Astrocyte (in vitro differentiated cells and primary cell): ENCODE measurements at regions not wholly inside any gene's neighbourhood (a gene's known extent, or its start where the extent isn't known, plus 50 kb on each side); places are given as distances from the start of the nearest gene placed in this dataset.

Source experiments
- DNase-seq: peaks from one replicate; pipeline ENCODE4 v3.0.0-alpha.2; 2010; ENCODE audit warnings: low read depth
- FAIRE-seq: peaks from 2 replicates; lab custom pipeline; 2011; peaks lifted over from hg19 to GRCh38; lab: Jason Lieb, UNC
- H2AFZ ChIP-seq: 2 replicates; pipeline ENCODE4 v1.6.0; 2012; ENCODE audit warnings: low read depth, low read length, inconsistent platforms
- H3K27ac ChIP-seq: 2 replicates; pipeline ENCODE4 v1.5.1; 2011; ENCODE audit warnings: low read depth, low read length, inconsistent platforms
- H3K27me3 ChIP-seq: 2 replicates; pipeline ENCODE4 v1.6.0; 2011; ENCODE audit warnings: low read length, inconsistent platforms; ENCODE audit not compliant: insufficient read depth
- H3K36me3 ChIP-seq: 2 replicates; pipeline ENCODE4 v1.5.1; 2011; ENCODE audit warnings: low read length, inconsistent platforms; ENCODE audit not compliant: insufficient read depth
- H3K4me1 ChIP-seq: 2 replicates; pipeline ENCODE4 v1.5.1; 2011; ENCODE audit warnings: low read length, inconsistent platforms; ENCODE audit not compliant: insufficient read depth
- H3K4me2 ChIP-seq: 2 replicates; pipeline ENCODE4 v1.6.0; 2012; ENCODE audit warnings: low read length, inconsistent platforms
- H3K4me3 ChIP-seq: 2 replicates; pipeline ENCODE4 v1.5.1; 2011; ENCODE audit warnings: low read depth, mild to moderate bottlenecking, low read length, inconsistent platforms; ENCODE audit not compliant: insufficient read depth
- H3K79me2 ChIP-seq: 2 replicates; pipeline ENCODE4 v1.6.0; 2012; ENCODE audit warnings: mild to moderate bottlenecking, low read length, inconsistent platforms; ENCODE audit not compliant: insufficient read depth
- H3K9ac ChIP-seq: 2 replicates; pipeline ENCODE4 v1.6.0; 2012; ENCODE audit warnings: mild to moderate bottlenecking, low read length, inconsistent platforms
- H3K9me3 ChIP-seq: 2 replicates; pipeline ENCODE4 v1.5.1; 2012; ENCODE audit warnings: low read depth, mild to moderate bottlenecking, low read length, inconsistent platforms; ENCODE audit not compliant: insufficient read depth
- H4K20me1 ChIP-seq: 2 replicates; pipeline ENCODE4 v1.6.0; 2012; ENCODE audit warnings: low read length, inconsistent platforms; ENCODE audit not compliant: insufficient read depth
- H3K27ac Mint-ChIP-seq: one replicate; pipeline ENCODE4 v1.8.0; 2021; ENCODE audit warnings: mild to moderate bottlenecking, mixed read lengths; ENCODE audit not compliant: unreplicated experiment
- H3K27me3 Mint-ChIP-seq: one replicate; pipeline ENCODE4 v1.8.0; 2021; ENCODE audit warnings: low read depth, mixed read lengths; ENCODE audit not compliant: unreplicated experiment
- H3K36me3 Mint-ChIP-seq: one replicate; pipeline ENCODE4 v1.8.0; 2021; ENCODE audit warnings: low read depth, mixed read lengths; ENCODE audit not compliant: unreplicated experiment
- H3K4me1 Mint-ChIP-seq: one replicate; pipeline ENCODE4 v1.8.0; 2021; ENCODE audit warnings: low read depth, mixed read lengths; ENCODE audit not compliant: unreplicated experiment
- H3K4me3 Mint-ChIP-seq: one replicate; pipeline ENCODE4 v1.8.0; 2021; ENCODE audit warnings: mild to moderate bottlenecking, moderate library complexity, mixed read lengths; ENCODE audit not compliant: unreplicated experiment
- H3K9me3 Mint-ChIP-seq: one replicate; pipeline ENCODE4 v1.8.0; 2021; ENCODE audit warnings: mild to moderate bottlenecking, mixed read lengths; ENCODE audit not compliant: unreplicated experiment
- CTCF ChIP-seq: IDR thresholded peaks from 2 replicates; pipeline ENCODE4 v1.5.1; 2011; ENCODE audit warnings: low read depth, mild to moderate bottlenecking, inconsistent platforms, low read length, moderate library complexity; ENCODE audit not compliant: insufficient read depth
- EZH2 ChIP-seq: IDR thresholded peaks from 2 replicates; pipeline ENCODE4 v1.6.1; 2012; ENCODE audit warnings: mild to moderate bottlenecking, low read length, inconsistent platforms; ENCODE audit not compliant: insufficient read depth

- FAIRE-seq (no peak), DNase-seq (no peak)
- H3K4me1 Mint-ChIP-seq = no peaks in the 10 kb centered on the region
- H3K36me3 Mint-ChIP-seq = no peaks in the 10 kb centered on the region
- H3K4me3 Mint-ChIP-seq = no peak overlapping the region
- no peaks in the 10 kb centered on the region for H4K20me1 ChIP-seq
- no peaks in the 10 kb centered on the region for H3K9me3 ChIP-seq
- no peak overlapping the region for H3K9ac ChIP-seq
- no peaks in the 10 kb centered on the region for H3K27me3 Mint-ChIP-seq
- no peaks in the 10 kb centered on the region for H3K36me3 ChIP-seq
- no peak overlapping the region for H3K27ac ChIP-seq
- no peaks in the 10 kb centered on the region for H3K9me3 Mint-ChIP-seq
- no peak overlapping the region for H2AFZ ChIP-seq
- H3K79me2 ChIP-seq = no peaks in the 10 kb centered on the region
- TF ChIP-seq EZH2 = no peak
- no peak for TF ChIP-seq CTCF
- H3K4me1 ChIP-seq = peaks cover 3% of the 10 kb centered on the region
- no peak overlapping the region for H3K4me2 ChIP-seq
- no peaks in the 10 kb centered on the region for H3K27me3 ChIP-seq
- no peak overlapping the region for H3K27ac Mint-ChIP-seq
- no peak overlapping the region for H3K4me3 ChIP-seq
Observed at GRCh38 chr12:19959353-19959752, 409.0 kb upstream of the PDE3A start.

- TF ChIP-seq EZH2 = no peak
- TF ChIP-seq CTCF = no peak
- no peaks in the 10 kb centered on the region for H3K27me3 Mint-ChIP-seq
- no peak overlapping the region for H3K4me3 ChIP-seq
- H4K20me1 ChIP-seq = no peaks in the 10 kb centered on the region
- H3K4me1 Mint-ChIP-seq = no peaks in the 10 kb centered on the region
- H2AFZ ChIP-seq = no peak overlapping the region
- H3K4me1 ChIP-seq = peaks cover 4% of the 10 kb centered on the region
- H3K9me3 ChIP-seq = no peaks in the 10 kb centered on the region
- FAIRE-seq = no peak
- H3K79me2 ChIP-seq = no peaks in the 10 kb centered on the region
- H3K27me3 ChIP-seq = no peaks in the 10 kb centered on the region
- H3K4me3 Mint-ChIP-seq = no peak overlapping the region
- no peak overlapping the region for H3K27ac ChIP-seq
- H3K4me2 ChIP-seq = no peak overlapping the region
- H3K36me3 Mint-ChIP-seq = no peaks in the 10 kb centered on the region
- H3K9me3 Mint-ChIP-seq = no peaks in the 10 kb centered on the region
- H3K9ac ChIP-seq = no peak overlapping the region
- DNase-seq = no peak
- no peak overlapping the region for H3K27ac Mint-ChIP-seq
- H3K36me3 ChIP-seq = no peaks in the 10 kb centered on the region
Observed at GRCh38 chr12:19960527-19960926, 407.8 kb upstream of the PDE3A start.

- no peak overlapping the region for H2AFZ ChIP-seq
- H3K36me3 ChIP-seq = no peaks in the 10 kb centered on the region
- peaks cover 8% of the 10 kb centered on the region for H3K4me1 ChIP-seq
- no peak overlapping the region for H3K4me3 ChIP-seq
- H3K36me3 Mint-ChIP-seq = no peaks in the 10 kb centered on the region
- H3K9ac ChIP-seq = no peak overlapping the region
- no peak for FAIRE-seq
- no peak overlapping the region for H3K4me2 ChIP-seq
- no peaks in the 10 kb centered on the region for H3K27me3 ChIP-seq
- H3K27me3 Mint-ChIP-seq = no peaks in the 10 kb centered on the region
- H3K4me1 Mint-ChIP-seq = peaks cover under 1% of the 10 kb centered on the region
- H3K9me3 ChIP-seq = no peaks in the 10 kb centered on the region
- H3K9me3 Mint-ChIP-seq = no peaks in the 10 kb centered on the region
- no peak for DNase-seq
- no peak for TF ChIP-seq EZH2
- no peaks in the 10 kb centered on the region for H4K20me1 ChIP-seq
- H3K79me2 ChIP-seq = no peaks in the 10 kb centered on the region
- H3K4me3 Mint-ChIP-seq = no peak overlapping the region
- H3K27ac Mint-ChIP-seq = no peak overlapping the region
- H3K27ac ChIP-seq = no peak overlapping the region
Observed at GRCh38 chr12:19962192-19962591, 406.1 kb upstream of the PDE3A start.
